ENCODE measurements at regions not wholly inside any gene's neighbourhood (a gene's known extent, or its start where the extent isn't known, plus 50 kb on each side); places are given as distances from the start of the nearest gene placed in this dataset.

DNA sequence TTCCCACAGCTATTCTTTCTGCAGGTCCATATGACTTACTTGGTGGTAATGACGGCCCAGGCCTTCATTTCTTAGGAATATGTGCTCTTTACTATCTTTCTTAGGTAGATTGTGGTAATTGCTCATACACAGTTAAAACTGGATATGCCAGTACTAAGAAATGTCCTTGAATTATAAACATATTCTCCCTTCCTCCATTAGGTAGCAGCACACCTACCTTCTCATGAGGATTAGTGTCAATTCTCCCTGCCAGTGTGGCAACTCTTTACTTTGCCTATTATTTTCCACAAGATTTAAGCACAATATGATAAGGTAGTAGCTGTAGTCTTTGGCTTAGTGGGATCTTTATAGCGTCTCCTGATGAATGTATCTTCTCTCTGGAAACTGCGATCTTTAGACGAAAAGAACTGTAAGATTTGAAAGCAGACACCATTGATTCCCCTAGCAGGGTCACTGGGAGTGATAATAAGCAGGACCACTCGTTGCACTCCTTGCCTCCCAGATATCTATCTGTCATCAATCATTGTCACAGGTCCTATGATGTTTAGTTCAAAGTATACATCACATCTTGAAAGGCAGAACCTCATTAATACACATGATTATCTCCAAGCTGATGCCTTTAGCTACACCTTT, 1240.7 kb downstream of the C4orf33 start:
- peak; percentile 5 for DNase-seq (ENCODE audit: low spot score)

DNA sequence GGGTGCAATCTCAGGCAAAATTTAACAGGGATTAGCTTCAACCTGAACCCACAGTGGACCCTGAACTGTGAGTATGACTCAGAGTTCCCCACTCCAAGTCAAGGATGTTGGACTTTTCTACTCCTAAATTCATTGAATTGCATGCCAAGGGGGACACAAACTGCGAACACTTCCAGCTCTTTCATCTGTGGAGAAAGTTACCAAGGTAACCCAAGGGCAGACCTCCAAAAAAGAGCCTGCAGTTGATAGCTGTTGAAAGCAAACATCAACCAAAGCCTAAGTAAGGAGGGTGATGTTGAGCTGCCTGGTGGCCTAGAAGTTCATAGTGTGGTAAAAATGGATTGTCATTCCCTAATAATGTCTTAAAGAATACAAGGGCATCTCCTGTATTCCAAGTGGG, 1242.9 kb downstream of the C4orf33 start:
- no peak for DNase-seq (ENCODE audit: low spot score)

GRCh38 chr4:130349745-130350144, 1253.8 kb downstream of the C4orf33 start:
- DNase-seq (ENCODE audit: low spot score): no peak

GRCh38 chr4:130356873-130357272, 1260.9 kb downstream of the C4orf33 start:
- DNase-seq (ENCODE audit: low spot score): no peak

GRCh38 chr4:130359542-130359941, 1263.6 kb downstream of the C4orf33 start:
- DNase-seq (ENCODE audit: low spot score): peak; percentile 9

DNA sequence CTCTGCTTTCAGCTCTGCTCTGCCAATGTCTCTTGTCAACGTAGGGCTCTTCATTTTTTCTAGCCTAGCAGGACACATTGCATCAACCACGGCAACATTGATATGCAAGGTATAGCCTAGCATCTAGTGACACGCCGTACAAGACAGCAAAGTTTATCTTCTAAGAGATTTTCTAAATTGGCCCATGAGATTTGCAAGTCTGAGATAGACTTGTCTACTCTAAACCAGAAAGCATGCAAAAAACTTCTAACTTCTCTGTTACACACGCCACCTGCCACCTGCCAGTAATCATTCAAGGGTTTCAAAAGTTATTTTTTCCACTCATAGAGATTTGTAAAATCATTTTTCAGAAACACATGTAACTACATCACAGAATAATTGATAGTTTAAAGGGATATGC, 1265.7 kb downstream of the C4orf33 start:
- no peak for DNase-seq (ENCODE audit: low spot score)

GRCh38 chr4:130368668-130369067, 1272.7 kb downstream of the C4orf33 start:
- DNase-seq (ENCODE audit: low spot score): no peak

- no peak for DNase-seq (ENCODE audit: low spot score)
Observed at GRCh38 chr4:130393231-130393630, 1297.3 kb downstream of the C4orf33 start.

- no peak for DNase-seq (ENCODE audit: low spot score)
Observed at GRCh38 chr4:130393642-130394041, 1297.7 kb downstream of the C4orf33 start.

GRCh38 chr4:130395871-130396270, 1299.9 kb downstream of the C4orf33 start:
- no peak for DNase-seq (ENCODE audit: low spot score)

DNA sequence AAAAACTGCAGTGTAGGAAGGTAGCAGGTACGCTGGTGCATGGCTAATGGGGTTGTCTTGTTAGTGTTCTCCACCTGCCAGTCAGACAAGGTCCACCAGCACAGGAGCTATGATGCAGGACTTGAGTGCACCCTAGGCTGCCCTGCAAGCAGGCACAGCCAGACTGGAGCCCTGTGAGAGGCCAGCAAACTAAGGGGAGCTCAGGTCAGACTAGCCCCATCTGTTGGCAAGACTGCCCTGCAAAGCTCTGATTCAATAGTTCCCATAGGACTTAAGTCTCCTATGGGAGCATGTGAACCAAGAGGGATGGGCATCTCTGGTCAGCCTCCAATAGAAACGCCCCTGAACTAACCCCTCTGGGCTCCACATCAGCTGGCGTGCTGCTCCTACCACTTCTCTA, 1307.3 kb downstream of the C4orf33 start:
- DNase-seq (ENCODE audit: low spot score): no peak

DNA sequence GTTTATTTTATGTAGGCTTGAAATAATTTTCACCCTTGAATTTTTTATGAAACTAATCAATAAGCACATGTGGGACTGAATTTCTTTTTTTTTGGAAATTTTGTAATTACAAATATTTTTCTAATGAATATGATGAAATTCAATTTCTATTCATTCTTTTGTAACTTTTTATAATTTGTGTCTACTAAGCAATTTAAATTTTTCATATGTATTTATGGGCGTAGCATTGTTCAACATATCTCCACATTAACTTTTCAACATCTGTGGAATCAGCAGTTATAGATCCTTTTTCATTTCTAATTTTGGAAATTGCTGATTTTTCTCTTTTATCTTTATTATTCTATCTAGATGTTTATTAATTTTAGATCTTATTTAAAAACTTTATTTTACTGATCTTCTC, 1320.3 kb downstream of the C4orf33 start:
- DNase-seq (ENCODE audit: low spot score): no peak

DNA sequence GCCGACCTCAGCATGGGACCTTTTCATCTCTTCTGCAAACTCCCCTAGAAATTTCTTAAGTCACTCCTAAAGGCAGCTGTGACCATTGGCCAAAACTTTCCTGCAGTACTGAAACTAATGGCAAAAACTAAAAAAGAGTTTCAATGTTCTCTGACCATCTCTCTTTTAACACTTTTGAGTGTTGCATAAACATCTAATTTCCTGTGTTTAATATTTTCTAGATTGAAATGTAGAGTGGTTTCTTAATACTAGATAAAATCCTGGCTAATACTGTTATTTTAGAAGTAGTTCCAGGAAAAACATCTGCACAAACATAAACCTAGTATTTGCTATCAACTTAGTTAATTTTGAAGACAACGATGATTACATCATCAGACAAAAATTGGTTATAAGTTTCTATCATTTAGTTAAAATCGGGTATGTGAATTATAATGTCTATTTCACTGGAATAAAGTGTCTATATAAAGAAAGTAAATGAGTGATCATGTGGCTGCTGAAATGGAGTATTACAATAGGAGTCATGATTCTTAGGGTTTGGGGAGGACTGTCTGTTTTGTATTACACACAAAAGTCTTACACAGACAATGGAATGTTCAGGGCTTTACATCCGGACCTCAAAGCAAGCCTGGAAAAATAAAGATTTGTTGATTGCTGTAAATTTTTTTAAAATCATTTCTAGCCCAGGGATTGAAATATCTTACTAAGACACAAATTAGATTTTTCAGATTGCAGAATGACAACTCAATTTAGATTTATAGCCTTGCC, 1323.4 kb downstream of the C4orf33 start:
- DNase-seq (ENCODE audit: low spot score): no peak

DNA sequence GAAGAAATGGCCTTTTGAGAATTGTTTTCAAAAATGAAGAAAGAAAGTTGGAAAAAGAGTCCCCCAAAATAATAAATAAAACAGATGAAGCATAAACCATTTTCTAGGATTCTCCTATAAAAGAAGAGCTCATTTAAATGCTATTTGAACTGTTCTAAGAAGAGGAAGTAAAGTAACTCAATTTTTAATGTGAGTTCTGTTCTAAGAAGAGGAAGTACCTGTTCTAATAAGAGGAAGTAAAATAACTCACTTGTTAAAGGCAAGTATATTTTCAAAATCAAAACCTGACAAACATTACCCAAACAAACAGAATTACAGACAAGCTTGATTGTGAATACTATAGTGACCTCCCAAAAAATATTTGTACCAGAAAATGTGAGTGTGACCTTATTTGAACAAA, 1326.3 kb downstream of the C4orf33 start:
- no peak for DNase-seq (ENCODE audit: low spot score)

- no peak for DNase-seq (ENCODE audit: low spot score)
Observed at GRCh38 chr4:130424211-130424610, 1328.3 kb downstream of the C4orf33 start.

GRCh38 chr4:130432289-130432688, 1336.3 kb downstream of the C4orf33 start:
- no peak for DNase-seq (ENCODE audit: low spot score)

DNA sequence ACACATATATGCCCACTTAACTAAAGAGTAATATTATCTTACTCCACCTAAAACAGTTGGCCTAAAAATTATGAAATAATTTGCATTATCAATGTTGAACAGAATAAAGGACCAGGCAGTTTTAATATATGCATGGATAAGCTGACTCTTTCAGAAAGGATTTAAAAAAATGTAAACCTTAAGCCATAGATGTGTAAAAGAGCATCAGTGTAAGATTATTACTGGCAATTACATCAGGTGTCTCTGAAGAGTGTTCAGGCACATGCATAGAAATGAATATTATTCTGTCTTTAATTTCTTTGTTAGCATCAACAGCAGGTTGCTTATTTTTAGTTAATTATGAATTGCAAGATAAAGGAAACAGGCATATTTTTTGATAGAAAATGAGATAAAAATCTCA, 1353.8 kb downstream of the C4orf33 start:
- no peak for DNase-seq (ENCODE audit: low spot score)

GRCh38 chr4:130468340-130468739, 1372.4 kb downstream of the C4orf33 start:
- DNase-seq (ENCODE audit: low spot score): no peak

DNA sequence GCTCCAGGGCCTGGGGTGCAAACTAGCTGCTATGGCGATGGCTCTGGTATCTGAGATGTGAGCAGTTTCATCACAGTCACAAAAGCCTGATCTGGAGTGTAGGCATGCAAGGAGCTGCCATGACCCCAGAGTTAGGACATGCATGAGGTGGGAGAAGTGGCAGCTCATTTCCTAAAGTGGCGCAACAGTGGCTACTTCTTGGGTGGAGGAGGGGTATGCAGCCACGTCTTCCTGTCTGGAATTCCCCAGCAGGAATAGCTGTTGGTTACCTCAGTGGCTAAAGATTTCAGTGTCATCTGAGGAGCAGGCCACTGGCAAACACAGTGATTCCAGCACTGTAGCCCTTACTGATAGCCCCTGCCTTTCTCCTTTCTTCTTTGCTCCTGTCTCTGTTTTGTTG, 1382.5 kb downstream of the C4orf33 start:
- DNase-seq (ENCODE audit: low spot score): no peak

DNA sequence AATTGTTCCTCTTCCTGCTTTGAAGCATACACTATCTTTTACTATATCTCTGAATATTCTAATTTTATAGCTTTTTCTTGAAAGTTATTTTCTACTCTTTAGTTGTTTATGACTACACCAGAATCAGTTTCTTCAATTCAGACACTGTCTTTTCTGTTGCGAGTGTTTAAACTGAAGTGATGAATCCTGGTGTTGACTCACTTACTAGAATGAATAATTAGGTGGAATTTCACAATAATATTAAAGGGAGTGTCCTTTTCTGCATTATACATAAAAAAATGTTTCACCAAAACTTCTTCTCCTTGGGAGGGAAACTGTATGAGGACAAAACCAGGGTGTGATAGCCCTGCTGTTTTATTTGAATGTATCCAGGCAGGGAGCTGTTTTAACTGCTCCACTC, 1383.1 kb downstream of the C4orf33 start:
- no peak for DNase-seq (ENCODE audit: low spot score)

GRCh38 chr4:130479674-130480073, 1383.7 kb downstream of the C4orf33 start:
- no peak for DNase-seq (ENCODE audit: low spot score)

GRCh38 chr4:130484826-130485225, 1388.9 kb downstream of the C4orf33 start:
- no peak for DNase-seq (ENCODE audit: low spot score)

GRCh38 chr4:130485371-130485770, 1389.4 kb downstream of the C4orf33 start:
- no peak for DNase-seq (ENCODE audit: low spot score)

DNA sequence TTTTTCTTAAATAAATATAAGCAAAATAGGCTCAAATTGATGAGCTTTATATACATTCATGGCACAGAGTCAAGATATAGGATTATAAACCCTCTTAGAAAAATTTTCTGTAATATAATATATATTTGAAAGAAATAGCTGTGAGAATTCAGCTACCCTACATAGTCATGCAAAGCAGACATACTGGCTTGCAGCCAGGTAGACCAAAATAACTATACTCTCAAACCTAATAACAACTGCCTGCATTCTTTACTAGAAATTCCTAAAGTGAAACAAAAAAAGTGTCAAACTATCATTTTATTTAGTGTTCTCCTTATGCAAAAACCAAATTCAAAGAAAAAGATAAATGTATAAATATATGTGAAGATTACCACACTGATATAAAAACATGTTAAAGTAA, 1390.2 kb downstream of the C4orf33 start:
- DNase-seq (ENCODE audit: low spot score): no peak
